Suppressor macrophage (primary cell): ENCODE measurements at regions not wholly inside any gene's neighbourhood (a gene's known extent, or its start where the extent isn't known, plus 50 kb on each side); places are given as distances from the start of the nearest gene placed in this dataset.

Source experiments
- DNase-seq, 4 experiments: peaks; one replicate each; pipeline ENCODE4 v3.0.0-alpha.2; 2020 to 2022

GRCh38 chr14:101233391-101233790 lies 327.9 kb upstream of the DIO3 start:
- DNase-seq = no peak

- DNase-seq = no peak
These were observed 327.5 kb upstream of the DIO3 start for GRCh38 chr14:101233808-101234207.

GRCh38 chr14:101234244-101234937 lies 326.9 kb upstream of the DIO3 start:
- no peak for DNase-seq

- DNase-seq = peak in 1 of 4 experiments; percentile 1
These were observed 326.3 kb upstream of the DIO3 start for GRCh38 chr14:101234999-101235334.

- DNase-seq = peak; percentile 65 to 89 (median 76)
These were observed 325.8 kb upstream of the DIO3 start for GRCh38 chr14:101235335-101236103.

GRCh38 chr14:101236496-101237251 lies 324.6 kb upstream of the DIO3 start:
- DNase-seq = no peak

- no peak for DNase-seq
These were observed 324.1 kb upstream of the DIO3 start for GRCh38 chr14:101237252-101237616.

- DNase-seq = no peak
These were observed 322.2 kb upstream of the DIO3 start for GRCh38 chr14:101239065-101239464.

GRCh38 chr14:101241147-101241546 lies 320.1 kb upstream of the DIO3 start:
- no peak for DNase-seq

- no peak for DNase-seq
These were observed 319.5 kb upstream of the DIO3 start for GRCh38 chr14:101241807-101242278.

GRCh38 chr14:101242442-101243385 lies 318.6 kb upstream of the DIO3 start:
- DNase-seq = no peak

- DNase-seq = no peak
These were observed 317.5 kb upstream of the DIO3 start for GRCh38 chr14:101243587-101244338.

- DNase-seq = no peak
These were observed 314.1 kb upstream of the DIO3 start for GRCh38 chr14:101246894-101247841.

GRCh38 chr14:101247842-101248725 lies 313.2 kb upstream of the DIO3 start:
- no peak for DNase-seq

- no peak for DNase-seq
These were observed 312.2 kb upstream of the DIO3 start for GRCh38 chr14:101248840-101249675.

- no peak for DNase-seq
These were observed 311.6 kb upstream of the DIO3 start for GRCh38 chr14:101249676-101250036.

- no peak for DNase-seq
These were observed 310.9 kb upstream of the DIO3 start for GRCh38 chr14:101250336-101250947.
